Cardiac muscle cell (in vitro differentiated cells and primary cell): ENCODE measurements at regions not wholly inside any gene's neighbourhood (a gene's known extent, or its start where the extent isn't known, plus 50 kb on each side); places are given as distances from the start of the nearest gene placed in this dataset.
A peak's percentile ranks its signal among the peaks of the same experiment; 100 is the strongest.

Experiments
- DNase-seq, 2 donors: peaks; one replicate each; pipeline versions ENCODE4 v3.0.0 to v3.0.0-alpha.2; 2010 to 2017; ENCODE audit warnings: low read depth in 1 of 2, low spot score in 1 of 2
- H3K27ac ChIP-seq: fragments of 200-600 bp; sonication (generic); 2 replicates; pipeline ENCODE4 v1.5.1; 2016
- H3K27me3 ChIP-seq: fragments of 200-600 bp; sonication (generic); 2 replicates; pipeline ENCODE4 v1.6.0; 2016; ENCODE audit warnings: control low read depth
- H3K36me3 ChIP-seq: fragments of 200-600 bp; sonication (generic); 2 replicates; pipeline ENCODE4 v1.5.1; 2016; ENCODE audit warnings: control low read depth
- H3K4me1 ChIP-seq: fragments of 200-600 bp; sonication (generic); 2 replicates; pipeline ENCODE4 v1.8.1; 2017; ENCODE audit warnings: low read depth, mild to moderate bottlenecking, mixed run types
- H3K4me3 ChIP-seq: fragments of 200-600 bp; sonication (generic); 2 replicates; pipeline ENCODE4 v1.5.1; 2016; ENCODE audit warnings: mild to moderate bottlenecking
- H3K9me3 ChIP-seq: fragments of 200-600 bp; sonication (generic); 2 replicates; pipeline ENCODE4 v1.5.1; 2017; ENCODE audit warnings: low read depth, mild to moderate bottlenecking, control low read depth
- TF ChIP-seq, protein P1 (sequence below): IDR thresholded peaks from 2 replicates; pipeline ENCODE4 v1.5.1; 2012; ENCODE audit warnings: low read depth, mild to moderate bottlenecking, low read length

DNA sequence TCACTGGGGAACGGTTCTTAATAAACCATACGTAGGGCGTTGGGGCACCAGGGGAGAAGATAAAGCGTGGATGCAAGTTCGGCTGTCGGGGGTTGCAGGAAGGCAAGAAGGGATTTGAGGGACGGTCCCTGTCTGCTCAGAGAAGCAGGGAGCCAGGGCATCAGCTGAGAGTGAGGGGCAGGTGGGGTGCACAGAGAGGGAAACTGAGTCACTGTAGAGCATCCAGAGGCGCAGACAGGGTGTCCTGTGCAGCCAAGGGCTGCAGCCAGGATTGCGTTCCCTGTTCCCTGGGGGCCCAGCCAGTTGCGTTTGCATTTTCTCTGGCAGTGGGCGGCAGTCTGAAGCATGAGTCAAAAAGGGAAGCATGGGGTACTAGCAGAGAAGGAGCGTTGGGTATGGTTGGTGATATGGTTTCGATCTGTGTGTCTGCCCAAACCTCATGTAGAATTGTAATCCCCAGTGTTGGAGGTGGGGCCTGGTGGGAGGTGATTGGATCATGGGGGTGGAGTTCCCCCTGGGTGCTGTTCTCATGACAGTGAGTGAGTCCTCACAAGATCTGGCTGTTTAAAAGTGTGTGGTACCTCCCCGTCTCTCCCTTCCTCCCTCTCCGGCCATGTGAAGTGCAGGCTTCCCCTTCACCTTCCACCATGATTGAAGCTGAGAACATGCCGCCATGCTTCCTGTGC is 202.9 kb downstream of the NDUFA10 start:
- Histone ChIP-seq H3K9me3 (no peaks in the 10 kb centered on the region), H3K27ac (no peak overlapping the region), H3K4me1 (no peaks in the 10 kb centered on the region), H3K27me3 (no peaks in the 10 kb centered on the region), H3K4me3 (no peak overlapping the region), H3K36me3 (no peaks in the 10 kb centered on the region)
- TF ChIP-seq, protein P1, sequence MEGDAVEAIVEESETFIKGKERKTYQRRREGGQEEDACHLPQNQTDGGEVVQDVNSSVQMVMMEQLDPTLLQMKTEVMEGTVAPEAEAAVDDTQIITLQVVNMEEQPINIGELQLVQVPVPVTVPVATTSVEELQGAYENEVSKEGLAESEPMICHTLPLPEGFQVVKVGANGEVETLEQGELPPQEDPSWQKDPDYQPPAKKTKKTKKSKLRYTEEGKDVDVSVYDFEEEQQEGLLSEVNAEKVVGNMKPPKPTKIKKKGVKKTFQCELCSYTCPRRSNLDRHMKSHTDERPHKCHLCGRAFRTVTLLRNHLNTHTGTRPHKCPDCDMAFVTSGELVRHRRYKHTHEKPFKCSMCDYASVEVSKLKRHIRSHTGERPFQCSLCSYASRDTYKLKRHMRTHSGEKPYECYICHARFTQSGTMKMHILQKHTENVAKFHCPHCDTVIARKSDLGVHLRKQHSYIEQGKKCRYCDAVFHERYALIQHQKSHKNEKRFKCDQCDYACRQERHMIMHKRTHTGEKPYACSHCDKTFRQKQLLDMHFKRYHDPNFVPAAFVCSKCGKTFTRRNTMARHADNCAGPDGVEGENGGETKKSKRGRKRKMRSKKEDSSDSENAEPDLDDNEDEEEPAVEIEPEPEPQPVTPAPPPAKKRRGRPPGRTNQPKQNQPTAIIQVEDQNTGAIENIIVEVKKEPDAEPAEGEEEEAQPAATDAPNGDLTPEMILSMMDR: no peak
- no peak for DNase-seq

DNA sequence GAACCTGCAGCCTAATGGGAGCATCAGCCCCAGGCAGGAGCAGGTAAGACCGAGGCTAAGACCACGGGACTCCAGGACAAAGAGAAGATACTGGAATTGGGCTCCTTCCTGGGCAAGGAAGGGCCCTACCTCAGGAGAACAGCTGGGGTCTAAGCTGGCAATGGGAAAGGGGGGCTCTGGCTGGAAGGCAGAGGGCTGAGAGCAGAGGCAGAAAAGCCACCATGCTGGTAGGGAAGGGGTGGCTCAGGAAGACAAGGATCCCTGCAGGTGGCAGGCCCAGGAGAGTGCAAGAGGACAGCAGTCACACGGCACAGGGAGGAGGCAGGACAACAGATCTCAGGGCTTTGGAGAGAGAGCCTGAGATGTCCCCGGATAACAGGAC is 203.5 kb downstream of the NDUFA10 start:
- TF ChIP-seq, protein P1: no peak
- no peak for DNase-seq

DNA sequence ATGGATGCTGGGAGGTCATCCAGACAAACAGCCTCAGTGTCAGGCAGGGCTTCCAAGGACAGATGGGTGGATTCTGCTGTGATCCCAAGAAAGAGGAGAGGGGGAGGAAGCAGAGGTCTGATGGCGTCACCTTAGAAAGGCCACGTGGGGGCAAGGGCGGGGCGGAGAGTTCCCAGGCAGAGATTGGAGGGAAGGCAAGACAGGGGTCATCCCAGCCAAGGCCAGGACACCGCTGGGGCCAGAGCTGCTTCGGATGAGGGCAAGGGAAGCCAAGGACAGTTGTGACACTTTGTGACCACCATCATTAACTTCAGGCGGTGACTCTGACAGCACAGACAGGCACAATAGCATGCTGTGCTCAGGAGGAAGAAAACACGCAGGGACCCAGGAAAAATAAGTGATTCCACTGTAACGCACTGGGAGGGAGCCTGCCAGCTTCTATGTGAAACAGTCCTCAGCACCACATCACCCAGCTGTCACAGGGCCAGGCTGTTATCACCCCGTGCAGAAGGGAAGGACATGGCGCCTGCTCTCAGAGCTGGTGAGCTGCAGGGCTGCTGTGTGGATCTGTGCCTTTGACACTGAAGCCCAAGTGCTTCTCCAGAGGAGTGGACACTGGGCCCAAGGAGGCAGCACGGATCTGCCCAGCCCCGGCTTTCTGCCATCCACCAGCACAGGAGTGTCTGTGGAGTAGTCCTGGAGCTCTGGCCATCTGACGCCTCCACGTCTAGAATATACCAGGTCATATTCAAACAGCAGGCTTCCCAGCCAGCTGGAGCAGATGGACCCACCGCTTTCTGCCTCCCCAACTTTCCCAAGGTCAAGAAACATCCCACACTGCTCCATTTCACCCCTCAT is 204.1 kb downstream of the NDUFA10 start:
- H3K4me3 ChIP-seq: no peak overlapping the region
- TF ChIP-seq, protein P1: no peak
- DNase-seq: no peak
- no peaks in the 10 kb centered on the region for H3K9me3 ChIP-seq
- H3K27ac ChIP-seq: no peak overlapping the region
- H3K4me1 ChIP-seq: no peaks in the 10 kb centered on the region
- no peaks in the 10 kb centered on the region for H3K27me3 ChIP-seq
- no peaks in the 10 kb centered on the region for H3K36me3 ChIP-seq

More for the DNA sequence above, 203.5 kb downstream of the NDUFA10 start:
- H3K27ac ChIP-seq: no peak overlapping the region
- H3K4me3 ChIP-seq: no peak overlapping the region
- no peaks in the 10 kb centered on the region for H3K27me3 ChIP-seq
- H3K9me3 ChIP-seq: no peaks in the 10 kb centered on the region
- no peaks in the 10 kb centered on the region for H3K36me3 ChIP-seq
- H3K4me1 ChIP-seq: no peaks in the 10 kb centered on the region

- Histone ChIP-seq H3K9me3 (no peaks in the 10 kb centered on the region), H3K4me3 (no peak overlapping the region), H3K4me1 (no peaks in the 10 kb centered on the region), H3K27ac (no peak overlapping the region), H3K27me3 (no peaks in the 10 kb centered on the region), H3K36me3 (no peaks in the 10 kb centered on the region)
- TF ChIP-seq, protein P1: no peak
- DNase-seq: peak in 1 of 2 donors; percentile 7
Measured at GRCh38 chr2:239819974-239820555, 205.1 kb downstream of the NDUFA10 start.

DNA sequence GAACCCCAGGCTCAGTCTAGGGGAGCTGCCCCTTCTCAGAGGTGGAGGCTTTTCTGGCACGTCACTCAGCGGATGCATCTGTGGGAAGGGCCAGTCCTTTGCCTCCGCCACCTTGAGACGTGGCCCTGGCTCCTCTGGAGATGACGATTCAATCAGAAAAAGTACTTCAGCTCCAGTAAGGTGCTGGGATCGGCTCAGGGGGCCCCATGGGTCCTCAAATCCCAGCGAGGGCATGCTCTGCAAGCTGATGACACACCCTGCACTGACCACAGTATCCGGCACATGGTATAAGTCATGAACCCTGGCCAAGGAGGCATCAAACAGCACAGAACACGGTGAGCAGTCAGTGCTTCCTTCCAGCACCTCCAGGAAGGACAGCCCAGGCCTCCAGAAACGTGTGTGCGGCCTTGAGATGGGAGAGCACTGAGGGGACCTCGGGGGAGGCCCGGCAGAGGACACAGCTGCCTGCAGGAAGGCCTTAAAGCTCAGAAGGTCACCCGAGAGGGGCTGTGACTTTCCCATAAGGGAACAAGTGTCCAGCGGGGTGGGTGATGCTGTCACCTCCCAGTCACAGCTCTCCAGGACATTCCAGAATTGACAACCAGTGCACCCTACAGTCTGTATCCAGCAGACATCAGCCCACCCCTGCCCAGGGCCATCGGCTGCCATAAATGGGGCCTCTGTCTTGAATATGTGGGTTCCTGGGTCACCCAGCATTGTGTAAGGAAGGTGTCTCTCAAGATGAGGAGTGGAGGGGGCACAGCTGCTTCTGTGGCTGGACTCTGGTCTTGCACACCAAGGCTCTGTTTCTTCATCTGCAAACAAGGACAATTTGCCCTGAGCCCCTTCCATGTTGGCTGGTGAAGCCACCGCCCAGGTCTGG is 205.8 kb downstream of the NDUFA10 start:
- H3K4me1 ChIP-seq: no peaks in the 10 kb centered on the region
- no peaks in the 10 kb centered on the region for H3K9me3 ChIP-seq
- H3K36me3 ChIP-seq: no peaks in the 10 kb centered on the region
- no peaks in the 10 kb centered on the region for H3K27me3 ChIP-seq
- no peak overlapping the region for H3K4me3 ChIP-seq
- DNase-seq: no peak
- TF ChIP-seq, protein P1: no peak
- no peak overlapping the region for H3K27ac ChIP-seq
